Stimulated activated CD4-positive, alpha-beta T cell treated with anti-CD3 and anti-CD28 coated beads, Interleukin-15, amount 100 ng/mL, for 48 hours (primary cell): ENCODE measurements at regions not wholly inside any gene's neighbourhood (a gene's known extent, or its start where the extent isn't known, plus 50 kb on each side); places are given as distances from the start of the nearest gene placed in this dataset.

ENCODE experiments used
- DNase-seq, 2 donors: peaks; one replicate each; pipeline ENCODE4 v3.0.0-alpha.2; 2020; ENCODE audit warnings: low read depth in 2 of 2

DNA sequence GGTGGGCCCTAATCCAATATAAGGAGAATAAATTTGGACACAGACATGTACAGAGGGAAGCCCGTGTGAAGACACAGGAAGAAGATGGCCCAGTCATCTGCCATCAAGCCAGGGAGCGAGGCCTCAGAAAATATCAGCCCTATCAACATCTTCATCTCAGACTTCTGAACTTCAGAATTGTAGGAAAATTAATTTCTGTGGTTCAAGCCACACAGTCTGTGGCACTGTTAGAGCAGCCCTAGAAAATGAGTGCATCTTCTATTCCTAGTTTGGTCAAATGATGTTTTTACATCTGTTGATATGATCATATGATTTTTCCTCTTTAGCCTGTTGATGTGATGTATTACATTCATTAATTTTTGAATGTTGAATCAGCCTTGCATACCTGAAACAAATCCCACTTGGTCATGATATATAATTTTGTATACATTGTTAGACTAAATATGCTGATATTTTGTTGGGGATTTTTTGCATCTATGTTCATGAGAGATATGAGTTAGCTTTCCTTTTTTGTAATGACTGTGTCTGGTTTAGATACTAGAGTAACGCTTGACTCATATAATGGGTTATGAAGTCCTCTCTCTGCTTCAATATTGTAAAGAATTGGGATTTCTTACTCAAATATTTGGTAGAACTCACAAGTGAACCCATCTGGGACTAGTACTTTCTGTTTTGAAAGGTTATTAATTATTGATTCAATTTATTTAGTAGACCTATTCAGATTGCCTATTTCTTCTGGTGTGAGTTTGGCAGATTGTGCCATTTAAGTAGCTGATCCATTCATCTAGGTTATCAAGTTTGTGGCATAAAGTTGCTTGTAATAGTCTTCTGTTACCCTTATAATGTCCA is 451.4 kb downstream of the EIPR1 start:
- no peak for DNase-seq

DNA sequence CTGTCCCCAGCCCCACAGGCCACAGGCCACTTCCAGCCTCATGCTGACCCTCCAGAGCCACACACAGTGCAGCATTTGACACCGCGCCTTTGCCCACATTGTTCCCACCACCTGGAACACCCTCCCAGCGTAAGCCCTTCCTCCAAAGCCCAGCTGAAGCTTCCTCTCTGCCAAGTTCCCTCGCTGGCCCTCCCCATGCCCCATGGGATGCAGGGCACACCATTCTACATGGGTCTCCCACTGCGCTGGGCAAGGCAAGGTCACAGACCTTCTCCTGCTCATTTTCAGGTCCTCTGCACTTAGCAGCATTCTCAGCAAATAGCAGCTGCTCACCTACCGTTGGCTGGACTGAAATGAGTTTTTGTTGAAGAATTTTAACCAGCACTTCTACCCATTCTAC is 455.5 kb downstream of the EIPR1 start:
- no peak for DNase-seq

GRCh38 chr2:2921011-2921720 is 456.5 kb downstream of the EIPR1 start:
- no peak for DNase-seq

- no peak for DNase-seq
Measured at GRCh38 chr2:2919574-2920365, 457.8 kb downstream of the EIPR1 start.

- no peak for DNase-seq
Measured at GRCh38 chr2:2919026-2919425, 458.6 kb downstream of the EIPR1 start.

DNA sequence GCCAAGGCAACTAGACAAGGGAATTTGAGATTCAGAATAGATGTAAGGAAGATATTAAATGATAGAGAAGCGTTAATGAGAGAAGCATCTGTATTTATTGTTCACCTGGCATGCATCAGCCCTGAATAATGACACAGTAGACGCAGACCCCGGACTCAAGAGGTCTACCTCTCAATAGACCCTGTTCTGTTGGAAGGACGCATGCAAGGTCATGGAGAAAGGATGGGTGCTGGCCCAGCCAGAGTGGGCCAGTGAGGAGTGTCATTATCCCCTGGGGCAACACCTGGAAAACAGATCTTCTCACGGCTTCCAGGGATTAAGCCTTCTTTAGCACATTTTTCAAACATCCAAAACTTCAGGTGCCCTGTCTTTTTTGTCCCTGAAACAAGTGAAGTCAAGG is 461.0 kb downstream of the EIPR1 start:
- no peak for DNase-seq

DNA sequence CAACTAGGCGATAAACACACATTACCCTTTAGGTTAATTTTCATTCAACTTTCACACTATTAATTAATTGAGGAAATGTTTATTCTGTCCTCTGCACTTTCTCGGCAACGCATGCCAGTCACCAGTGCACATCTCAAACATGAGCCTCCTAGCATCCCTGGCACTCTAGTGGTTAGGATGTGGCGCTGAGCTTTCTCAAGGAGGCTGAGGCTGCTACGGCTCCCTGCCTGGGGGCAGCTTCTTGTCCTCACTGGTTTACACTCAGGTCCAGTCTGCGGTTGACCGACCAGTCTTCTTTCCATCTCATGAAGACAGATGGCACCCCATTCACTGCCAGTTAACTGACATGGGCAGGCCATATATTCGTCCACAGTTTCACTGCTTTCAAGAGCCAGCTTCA is 463.4 kb downstream of the EIPR1 start:
- no peak for DNase-seq

GRCh38 chr2:2913601-2914120 is 464.0 kb downstream of the EIPR1 start:
- DNase-seq: no peak

GRCh38 chr2:2912731-2913130 is 464.9 kb downstream of the EIPR1 start:
- DNase-seq: no peak

DNA sequence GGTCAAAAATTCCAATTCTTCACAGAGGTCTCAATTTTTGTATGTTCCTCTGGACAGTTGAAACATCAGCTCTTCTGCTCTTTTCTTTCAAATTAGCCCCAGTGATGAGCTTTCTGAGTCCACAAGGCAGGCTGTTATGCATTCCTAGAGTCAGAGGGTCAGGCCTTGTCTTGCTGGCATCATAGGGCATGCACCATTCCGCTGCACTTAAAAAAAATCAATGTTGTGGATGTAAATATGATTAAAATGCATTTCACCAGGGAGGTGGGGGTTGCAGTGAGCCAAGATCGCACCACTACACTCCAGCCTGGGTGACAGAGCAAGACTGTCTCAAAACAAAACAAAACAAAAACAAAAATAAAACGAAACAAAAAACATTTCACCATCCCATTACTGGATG is 465.3 kb downstream of the EIPR1 start:
- no peak for DNase-seq

GRCh38 chr2:2910259-2910658 is 467.4 kb downstream of the EIPR1 start:
- DNase-seq: no peak

GRCh38 chr2:2909086-2910035 is 468.3 kb downstream of the EIPR1 start:
- no peak for DNase-seq

DNA sequence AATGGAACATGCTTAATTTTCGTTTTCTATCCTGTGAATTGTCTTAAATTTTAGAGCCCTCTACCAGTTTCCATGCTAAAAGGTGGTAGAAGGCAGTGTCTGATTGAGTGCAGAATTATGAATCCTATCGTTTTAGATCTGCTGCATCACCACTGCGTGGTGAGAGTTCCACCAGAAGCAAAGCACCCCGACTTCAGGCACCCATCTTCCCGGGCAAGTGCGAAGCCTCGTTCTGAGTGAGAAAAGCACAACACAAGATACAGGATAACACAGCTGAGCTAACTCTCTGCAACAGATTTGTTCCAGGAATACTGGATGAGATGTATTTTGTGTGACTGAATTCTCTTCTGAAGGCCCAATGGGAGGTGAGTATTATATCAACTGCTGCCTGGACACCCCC is 471.5 kb downstream of the EIPR1 start:
- no peak for DNase-seq

GRCh38 chr2:2904721-2905350 is 472.8 kb downstream of the EIPR1 start:
- DNase-seq: no peak

DNA sequence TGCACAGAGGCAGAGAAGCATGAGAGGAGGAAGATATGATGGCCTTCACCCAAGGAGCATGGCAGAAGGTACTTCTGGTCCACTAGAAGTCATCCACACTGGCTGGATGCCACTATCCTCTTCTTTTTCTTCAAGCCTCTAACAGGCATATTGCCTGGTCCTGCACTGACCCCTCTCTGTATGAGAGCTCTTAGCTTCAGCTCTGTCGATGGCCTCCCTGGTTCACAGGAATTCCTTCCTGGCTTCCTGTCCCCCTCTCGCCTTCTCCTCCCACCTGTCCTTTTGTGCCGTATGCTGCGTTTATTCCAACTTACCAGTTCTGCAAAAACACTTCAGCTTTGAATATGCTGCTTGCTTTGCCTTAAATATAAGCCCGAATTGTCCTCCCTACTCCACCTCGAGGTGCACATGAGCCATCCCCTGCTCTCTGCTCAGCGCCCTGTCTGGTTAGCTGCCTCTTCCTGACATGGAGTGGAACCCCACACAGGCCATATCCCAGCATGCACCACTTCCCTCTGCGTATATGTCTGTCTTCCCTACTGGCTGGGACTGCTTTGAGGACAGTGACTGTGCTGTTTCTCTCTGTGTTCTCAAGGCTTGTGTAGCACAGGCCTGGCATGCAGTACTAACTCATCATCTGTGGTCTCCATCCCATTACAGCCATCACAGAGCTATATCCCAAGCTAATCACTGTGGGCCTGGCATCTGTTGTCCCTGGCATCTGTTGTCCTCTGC is 474.9 kb downstream of the EIPR1 start:
- DNase-seq: no peak

DNA sequence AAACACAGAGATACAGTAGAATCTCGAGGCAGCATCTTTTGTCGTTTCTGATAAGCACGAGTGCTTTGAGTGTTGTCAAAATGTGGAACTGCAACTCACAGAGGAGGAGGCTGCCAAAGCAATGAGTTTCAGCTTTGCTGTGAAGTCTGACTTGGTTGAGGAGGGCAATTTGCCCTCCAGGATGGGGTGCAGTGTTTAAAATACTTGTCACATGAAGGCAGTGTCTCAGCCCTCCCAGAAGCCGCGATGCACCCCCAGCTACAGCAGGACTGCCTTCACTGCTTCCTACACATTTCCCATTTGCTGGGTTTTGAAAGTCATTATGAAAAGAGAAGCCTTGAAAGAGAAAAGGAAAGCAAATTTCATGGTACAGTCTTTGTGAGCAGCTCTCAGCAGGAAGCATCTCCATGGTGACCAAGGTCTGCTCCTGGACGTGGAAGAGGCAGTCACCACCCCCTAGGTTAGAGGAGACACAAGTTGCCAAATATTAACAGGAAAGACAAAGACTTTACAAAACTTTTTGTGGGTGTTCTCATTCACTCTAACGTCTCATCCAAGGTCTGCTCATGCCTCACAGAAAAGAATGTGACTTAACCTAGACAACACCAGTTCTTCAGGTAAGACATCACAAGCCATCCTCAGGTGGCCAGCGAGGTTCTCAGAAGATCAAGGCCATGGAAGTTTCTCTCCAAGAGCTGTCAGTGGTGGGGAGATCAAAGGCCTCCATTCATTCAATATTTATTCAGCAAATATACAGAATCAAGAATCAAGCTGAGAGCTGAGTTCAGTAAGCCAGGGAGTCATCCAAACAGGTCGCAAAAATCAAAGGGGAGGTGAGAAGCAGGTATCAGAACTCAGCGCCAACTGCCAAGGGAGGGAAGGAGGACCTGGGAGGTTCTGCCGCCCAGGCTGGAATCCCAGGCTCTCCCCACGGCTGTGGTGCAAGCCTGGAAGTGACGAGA is 476.0 kb downstream of the EIPR1 start:
- no peak for DNase-seq

DNA sequence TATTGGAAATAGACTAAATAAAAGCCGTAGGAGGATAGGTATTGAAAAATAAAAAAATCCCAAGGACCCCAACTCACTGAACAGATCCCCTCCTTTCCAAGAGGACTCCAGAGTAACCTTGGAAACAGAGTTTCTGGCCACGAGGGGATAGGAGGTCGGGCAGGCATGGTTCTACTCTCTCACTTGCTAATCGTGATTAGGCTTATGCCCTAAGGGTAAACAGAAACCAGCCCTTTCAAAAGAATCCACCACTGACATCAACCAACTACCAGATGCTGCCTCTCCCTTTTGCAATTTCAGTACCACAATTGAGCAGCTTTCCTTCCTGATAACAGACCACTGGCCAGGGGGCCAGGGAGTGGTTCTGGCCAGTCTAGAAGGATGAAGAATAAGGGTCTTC is 477.8 kb downstream of the EIPR1 start:
- no peak for DNase-seq

GRCh38 chr2:2898744-2899143 is 478.9 kb downstream of the EIPR1 start:
- no peak for DNase-seq

GRCh38 chr2:2896643-2897042 is 481.0 kb downstream of the EIPR1 start:
- DNase-seq: no peak
